ENCODE measurements at regions not wholly inside any gene's neighbourhood (a gene's known extent, or its start where the extent isn't known, plus 50 kb on each side); places are given as distances from the start of the nearest gene placed in this dataset.

DNA sequence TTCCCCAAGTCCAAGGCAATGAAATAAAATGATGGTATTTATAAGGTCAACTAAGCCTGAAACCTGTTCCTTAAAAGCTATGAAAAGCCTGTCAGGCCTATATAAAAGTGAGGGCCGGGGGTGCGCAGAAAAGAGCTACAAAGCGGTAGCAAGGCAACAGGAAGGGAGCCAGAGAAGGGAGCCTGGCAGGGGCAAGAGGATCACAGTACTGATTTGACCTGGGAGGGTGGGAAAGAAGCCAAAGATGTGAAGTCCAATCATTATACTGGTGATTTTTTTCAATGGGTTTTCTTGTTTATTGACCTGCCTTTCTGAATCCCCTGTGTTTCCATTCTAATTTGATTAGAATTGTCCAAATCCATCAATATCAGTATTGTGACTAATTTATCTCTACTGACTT lies 64.3 kb upstream of the STT3B start:
- no peak overlapping the region for H3K27ac Mint-ChIP-seq
- intact Hi-C loops (cut with micrococcal nuclease) = no loop called here
- DNase-seq (ENCODE audit: low spot score) = no peak
- no peak overlapping the region for H3K4me3 Mint-ChIP-seq (ENCODE audit: low read depth)
- peaks cover 10% of the 10 kb centered on the region for H3K27me3 Mint-ChIP-seq (ENCODE audit: low read depth)
- peaks cover 14% of the 10 kb centered on the region for H3K9me3 Mint-ChIP-seq
- peaks cover 14% of the 10 kb centered on the region for H3K4me1 Mint-ChIP-seq (ENCODE audit: low read depth)
- H3K36me3 Mint-ChIP-seq (ENCODE audit: low read depth) = no peaks in the 10 kb centered on the region

DNA sequence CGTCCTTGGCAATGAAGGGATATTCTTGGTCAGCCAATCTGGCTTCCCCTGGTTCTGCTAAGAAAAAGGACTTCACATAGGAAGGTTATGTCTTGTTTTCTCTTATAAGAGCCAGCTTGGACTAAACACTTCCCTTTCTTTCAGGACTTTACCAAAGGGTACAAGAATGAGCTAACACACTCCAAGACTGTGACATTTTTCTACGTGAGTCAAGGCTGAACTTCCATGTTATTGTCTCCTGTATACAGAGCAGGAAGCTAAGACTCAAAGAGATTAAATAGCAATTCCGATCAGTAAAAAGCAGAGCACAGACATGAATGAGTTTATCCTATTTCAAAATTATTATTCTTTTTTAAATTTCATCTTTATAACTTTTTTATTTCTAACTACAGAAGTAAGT lies 63.3 kb upstream of the STT3B start:
- intact Hi-C loops (cut with micrococcal nuclease) = no loop called here
- peaks cover 14% of the 10 kb centered on the region for H3K4me1 Mint-ChIP-seq (ENCODE audit: low read depth)
- H3K9me3 Mint-ChIP-seq = peaks cover 18% of the 10 kb centered on the region
- no peak overlapping the region for H3K4me3 Mint-ChIP-seq (ENCODE audit: low read depth)
- H3K36me3 Mint-ChIP-seq (ENCODE audit: low read depth) = no peaks in the 10 kb centered on the region
- peaks cover 10% of the 10 kb centered on the region for H3K27me3 Mint-ChIP-seq (ENCODE audit: low read depth)
- no peak overlapping the region for H3K27ac Mint-ChIP-seq
- no peak for DNase-seq (ENCODE audit: low spot score)

DNA sequence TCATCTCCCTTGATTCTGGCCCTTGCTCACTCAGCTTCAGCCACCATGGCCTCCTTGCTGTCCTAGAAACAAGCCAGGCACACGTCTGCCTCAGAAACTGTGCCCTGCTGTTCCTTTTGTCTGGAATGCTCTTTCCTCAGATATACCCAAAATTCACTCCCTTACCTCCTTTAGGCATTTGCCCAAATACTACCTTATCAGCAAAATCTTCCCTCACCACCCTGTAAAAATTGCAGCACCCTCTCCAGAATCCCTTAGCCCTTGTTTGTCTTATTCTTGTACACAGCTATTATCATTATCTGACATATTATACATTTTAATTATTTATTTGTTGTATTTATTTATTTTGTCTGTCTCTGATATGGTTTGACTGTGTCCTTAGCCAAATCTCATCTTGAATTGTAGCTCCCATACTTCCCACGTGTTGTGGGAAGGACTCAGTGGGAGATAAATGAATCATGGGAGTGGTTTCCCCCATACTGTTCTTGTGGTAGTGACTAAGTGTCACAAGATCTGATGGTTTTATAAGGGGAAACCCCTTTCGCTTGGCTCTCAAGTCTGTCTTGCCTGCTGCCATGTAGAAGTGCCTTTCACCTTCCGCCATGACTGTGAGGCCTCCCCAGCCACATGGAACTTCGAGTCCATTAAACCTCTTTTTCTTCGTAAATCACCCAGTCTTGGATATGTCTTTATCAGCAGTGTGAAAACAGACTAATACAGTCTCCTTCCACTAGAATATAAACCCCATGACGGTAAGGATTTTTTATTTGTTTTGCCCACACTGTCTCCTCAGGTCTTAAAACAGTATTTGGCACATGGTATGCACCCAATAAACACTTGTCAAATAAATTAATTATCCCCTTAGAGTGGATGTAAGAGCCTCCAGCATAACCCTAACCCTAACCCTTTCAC lies 60.0 kb upstream of the STT3B start:
- H3K36me3 Mint-ChIP-seq (ENCODE audit: low read depth) = no peaks in the 10 kb centered on the region
- intact Hi-C loops (cut with micrococcal nuclease) = loop anchor here (2.0 to 10.0 kb wide), 5 partner anchors 60 to 395 kb away; partner anchors contain the start of gene STT3B
- no peak for DNase-seq (ENCODE audit: low spot score)
- no peak overlapping the region for H3K4me3 Mint-ChIP-seq (ENCODE audit: low read depth)
- H3K27me3 Mint-ChIP-seq (ENCODE audit: low read depth) = peaks cover 27% of the 10 kb centered on the region
- H3K4me1 Mint-ChIP-seq (ENCODE audit: low read depth) = peaks cover 14% of the 10 kb centered on the region
- H3K27ac Mint-ChIP-seq = no peak overlapping the region
- peaks cover 24% of the 10 kb centered on the region for H3K9me3 Mint-ChIP-seq

DNA sequence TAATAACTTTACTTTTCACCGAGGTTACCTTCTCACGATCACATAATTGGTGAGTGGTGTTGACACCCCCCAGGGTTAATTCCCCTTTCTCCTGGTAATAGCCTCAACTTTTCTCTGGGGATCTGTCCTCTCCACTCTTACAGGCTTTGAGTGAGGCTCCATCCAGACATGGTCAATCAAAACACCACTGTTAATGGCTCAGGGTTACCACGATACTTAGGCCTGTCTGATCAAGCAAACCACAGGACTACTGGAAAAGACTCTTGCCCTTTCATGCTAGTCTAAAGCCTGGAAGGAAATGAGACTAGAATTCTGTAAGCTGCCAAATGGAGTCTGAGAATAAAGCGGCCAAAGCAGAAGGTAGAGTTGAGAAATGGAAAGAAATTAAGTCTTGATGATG lies 56.5 kb upstream of the STT3B start:
- no peak for DNase-seq (ENCODE audit: low spot score)
- no peak overlapping the region for H3K27ac Mint-ChIP-seq
- H3K36me3 Mint-ChIP-seq (ENCODE audit: low read depth) = no peaks in the 10 kb centered on the region
- peaks cover 29% of the 10 kb centered on the region for H3K9me3 Mint-ChIP-seq
- H3K27me3 Mint-ChIP-seq (ENCODE audit: low read depth) = peaks cover 29% of the 10 kb centered on the region
- intact Hi-C loops (cut with micrococcal nuclease) = loop anchor here (10.0 kb wide), 1 partner anchor 221 kb away; no protein-coding TSS in a partner anchor
- peaks cover 14% of the 10 kb centered on the region for H3K4me1 Mint-ChIP-seq (ENCODE audit: low read depth)
- H3K4me3 Mint-ChIP-seq (ENCODE audit: low read depth) = no peak overlapping the region

DNA sequence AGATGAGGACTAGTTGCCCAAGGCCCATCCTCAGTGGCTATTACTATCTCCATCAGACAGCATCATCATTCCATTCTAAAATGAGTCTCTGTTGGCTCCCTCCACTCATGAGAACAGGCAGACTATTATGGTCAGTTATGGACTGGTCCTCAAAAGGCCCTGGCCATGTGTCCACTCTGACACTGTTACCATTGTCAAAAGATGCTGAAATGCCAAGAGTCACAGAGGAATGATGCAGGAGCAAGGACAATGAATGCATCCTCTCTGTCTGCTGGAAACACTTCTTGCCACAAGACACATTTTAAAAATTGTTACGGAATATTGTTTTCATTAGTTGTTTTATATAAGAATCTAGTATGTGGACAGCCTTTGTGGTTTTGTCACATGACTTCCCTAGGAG lies 53.3 kb upstream of the STT3B start:
- H3K27ac Mint-ChIP-seq = no peak overlapping the region
- no peak for DNase-seq (ENCODE audit: low spot score)
- no peaks in the 10 kb centered on the region for H3K36me3 Mint-ChIP-seq (ENCODE audit: low read depth)
- H3K9me3 Mint-ChIP-seq = peaks cover 11% of the 10 kb centered on the region
- H3K4me1 Mint-ChIP-seq (ENCODE audit: low read depth) = no peaks in the 10 kb centered on the region
- intact Hi-C loops (cut with micrococcal nuclease) = loop anchor here (10.0 kb wide), 1 partner anchor 225 kb away; no protein-coding TSS in a partner anchor
- H3K4me3 Mint-ChIP-seq (ENCODE audit: low read depth) = no peak overlapping the region
- peaks cover 28% of the 10 kb centered on the region for H3K27me3 Mint-ChIP-seq (ENCODE audit: low read depth)

DNA sequence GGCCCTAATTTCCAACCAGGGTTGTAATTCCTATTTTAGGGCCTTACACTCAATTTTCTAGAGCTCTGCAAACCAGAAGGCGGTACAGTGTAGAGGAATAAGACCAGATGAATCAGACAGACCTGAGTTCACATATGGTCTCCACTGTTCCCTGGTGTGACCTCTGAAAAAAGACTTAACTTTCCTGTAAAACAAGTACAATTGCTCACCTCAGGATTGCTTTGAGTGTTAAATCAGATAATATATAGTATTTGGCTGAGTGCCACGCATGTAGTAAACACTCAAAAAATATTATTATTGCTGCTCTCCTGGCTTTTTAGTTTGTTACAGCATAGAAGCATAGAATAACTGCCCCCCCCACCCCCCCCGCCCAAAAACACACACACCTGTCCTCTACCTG lies 51.0 kb upstream of the STT3B start:
- H3K27me3 Mint-ChIP-seq (ENCODE audit: low read depth) = peaks cover 17% of the 10 kb centered on the region
- H3K9me3 Mint-ChIP-seq = peaks cover 5% of the 10 kb centered on the region
- H3K4me3 Mint-ChIP-seq (ENCODE audit: low read depth) = no peak overlapping the region
- DNase-seq (ENCODE audit: low spot score) = no peak
- H3K27ac Mint-ChIP-seq = no peak overlapping the region
- intact Hi-C loops (cut with micrococcal nuclease) = no loop called here
- H3K36me3 Mint-ChIP-seq (ENCODE audit: low read depth) = no peaks in the 10 kb centered on the region
- H3K4me1 Mint-ChIP-seq (ENCODE audit: low read depth) = no peaks in the 10 kb centered on the region

DNA sequence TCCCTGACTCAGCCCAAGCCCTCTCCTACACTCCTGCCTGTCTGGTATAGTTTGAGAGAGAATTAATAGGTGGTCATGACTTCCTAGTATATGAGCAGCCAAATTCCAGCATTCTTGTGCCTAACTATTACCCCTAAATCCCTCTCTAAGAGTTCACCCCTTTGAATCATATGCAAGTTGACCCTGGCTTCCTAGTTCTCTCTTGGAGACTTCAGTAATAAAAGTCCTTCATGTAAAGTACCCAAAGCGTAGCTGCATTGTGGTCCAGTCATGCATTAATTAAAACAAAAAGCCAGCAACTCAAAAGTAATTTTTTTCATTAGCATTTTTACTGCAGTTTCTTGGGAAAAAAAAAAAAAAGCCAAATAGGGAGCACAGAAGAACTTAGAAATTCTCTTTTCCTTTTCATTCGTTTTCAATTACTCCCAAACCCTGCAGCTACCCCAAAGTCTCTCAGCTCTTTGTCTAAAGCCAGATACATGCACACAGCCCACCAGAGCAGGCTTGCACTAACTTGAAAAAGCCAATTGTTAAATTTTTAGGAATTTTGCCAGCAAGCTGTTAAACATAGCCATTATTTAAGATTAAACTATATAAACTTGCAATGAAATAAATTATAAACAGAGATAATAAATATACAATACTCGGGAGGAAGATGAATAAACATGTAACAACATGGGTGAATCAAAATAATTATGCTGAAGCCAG lies 50.1 kb upstream of the STT3B start:
- no peaks in the 10 kb centered on the region for H3K4me1 Mint-ChIP-seq (ENCODE audit: low read depth)
- intact Hi-C loops (cut with micrococcal nuclease) = no loop called here
- H3K27me3 Mint-ChIP-seq (ENCODE audit: low read depth) = peaks cover 12% of the 10 kb centered on the region
- H3K4me3 Mint-ChIP-seq (ENCODE audit: low read depth) = no peak overlapping the region
- no peaks in the 10 kb centered on the region for H3K36me3 Mint-ChIP-seq (ENCODE audit: low read depth)
- H3K27ac Mint-ChIP-seq = no peak overlapping the region
- no peak for DNase-seq (ENCODE audit: low spot score)
- H3K9me3 Mint-ChIP-seq = peaks cover 12% of the 10 kb centered on the region

Measured in activated T-helper 2 cell treated with anti-CD3 and anti-CD28 coated beads, Interferon-gamma antibody, Interleukin-2, Interleukin-4, amounts not matched to agents 10 μg/mL and 5 μg/mL and 100 μg/mL, durations not matched to agents 14 hours and 24 hours and 36 hours (primary cell).